ENCODE measurements at regions not wholly inside any gene's neighbourhood (a gene's known extent, or its start where the extent isn't known, plus 50 kb on each side); places are given as distances from the start of the nearest gene placed in this dataset.

DNA sequence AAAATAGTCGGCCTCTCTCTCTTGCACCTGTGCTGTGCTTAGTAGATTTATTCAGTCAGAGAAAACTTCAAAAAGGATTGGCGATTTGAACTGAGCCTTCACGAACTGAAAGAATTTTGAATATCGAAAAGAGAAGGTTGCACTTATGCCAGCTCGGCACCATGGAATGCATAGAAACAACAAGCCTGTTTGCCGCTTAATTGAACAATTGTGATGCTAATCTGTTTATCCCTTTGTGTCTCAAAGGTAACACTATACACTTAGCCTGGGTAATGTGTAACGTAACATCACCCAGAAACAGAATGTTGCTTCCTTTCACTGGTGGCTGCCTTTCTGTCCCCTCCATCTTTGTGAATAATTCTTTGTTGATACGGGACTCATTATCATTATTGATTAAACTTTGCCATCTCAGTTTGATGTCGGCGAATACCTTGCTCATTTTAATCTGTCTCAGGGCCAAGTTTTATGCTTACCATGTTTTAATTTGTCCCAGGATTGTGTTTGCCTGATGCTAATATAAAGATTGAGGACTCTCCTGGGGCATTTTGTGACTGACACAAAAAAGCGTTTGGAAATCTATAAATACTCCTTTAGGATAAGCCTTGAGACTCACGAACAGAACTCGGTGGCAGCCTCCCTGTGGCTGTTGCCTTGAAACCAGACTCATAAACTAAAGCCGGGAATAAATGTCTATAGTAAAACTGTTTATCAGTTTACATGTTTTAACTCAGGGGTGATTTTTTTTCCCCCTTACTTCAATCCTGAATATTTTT lies 400.5 kb downstream of the RAPGEF2 start:
- H3K27ac ChIP-seq, result no peak overlapping the region
- no peaks in the 10 kb centered on the region for H3K36me3 ChIP-seq
- ATAC-seq (no peak), DNase-seq (no peak)
- intact Hi-C loops (cut with DNase I), result loop anchor here in 1 of 10 donors (5.0 kb wide), 1 partner anchor 229 kb away; no protein-coding TSS in a partner anchor
- peaks cover 0 to 51% (median 28%) of the 10 kb centered on the region in 7 donors for H3K27me3 ChIP-seq
- WGBS, 2 donors, result 55 to 62% methylated on average over 14 of the region's 14 CpGs
- H3K4me3 ChIP-seq, result no peak overlapping the region
- TF ChIP-seq, protein P1, sequence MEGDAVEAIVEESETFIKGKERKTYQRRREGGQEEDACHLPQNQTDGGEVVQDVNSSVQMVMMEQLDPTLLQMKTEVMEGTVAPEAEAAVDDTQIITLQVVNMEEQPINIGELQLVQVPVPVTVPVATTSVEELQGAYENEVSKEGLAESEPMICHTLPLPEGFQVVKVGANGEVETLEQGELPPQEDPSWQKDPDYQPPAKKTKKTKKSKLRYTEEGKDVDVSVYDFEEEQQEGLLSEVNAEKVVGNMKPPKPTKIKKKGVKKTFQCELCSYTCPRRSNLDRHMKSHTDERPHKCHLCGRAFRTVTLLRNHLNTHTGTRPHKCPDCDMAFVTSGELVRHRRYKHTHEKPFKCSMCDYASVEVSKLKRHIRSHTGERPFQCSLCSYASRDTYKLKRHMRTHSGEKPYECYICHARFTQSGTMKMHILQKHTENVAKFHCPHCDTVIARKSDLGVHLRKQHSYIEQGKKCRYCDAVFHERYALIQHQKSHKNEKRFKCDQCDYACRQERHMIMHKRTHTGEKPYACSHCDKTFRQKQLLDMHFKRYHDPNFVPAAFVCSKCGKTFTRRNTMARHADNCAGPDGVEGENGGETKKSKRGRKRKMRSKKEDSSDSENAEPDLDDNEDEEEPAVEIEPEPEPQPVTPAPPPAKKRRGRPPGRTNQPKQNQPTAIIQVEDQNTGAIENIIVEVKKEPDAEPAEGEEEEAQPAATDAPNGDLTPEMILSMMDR (IDR thresholded peaks at IDR 0.05), result no peak
- no peaks in the 10 kb centered on the region for H3K9me3 ChIP-seq
- peaks cover 0 to 4% (median 0%) of the 10 kb centered on the region in 9 donors for H3K4me1 ChIP-seq

DNA sequence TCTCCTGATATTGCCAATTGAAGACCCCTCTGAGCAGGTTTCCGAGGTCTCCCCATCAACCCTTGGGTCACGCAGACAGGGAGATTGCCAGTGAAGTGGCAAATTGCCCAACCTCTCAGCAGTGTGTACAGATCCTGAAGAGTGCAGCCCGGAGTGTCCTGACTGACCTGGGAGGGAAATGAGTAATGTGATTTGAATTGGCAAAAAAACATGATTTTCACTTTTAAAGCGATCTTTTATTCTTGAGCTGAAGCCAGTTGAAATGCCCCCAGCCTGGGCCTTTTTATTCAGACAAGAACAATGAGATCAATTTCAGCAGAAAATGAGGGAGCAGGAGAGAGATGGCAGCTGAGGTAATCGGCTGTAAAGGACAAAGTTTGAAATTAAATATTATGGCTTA lies 401.8 kb downstream of the RAPGEF2 start:
- ATAC-seq, result no peak
- peaks cover 0 to 4% (median 0%) of the 10 kb centered on the region in 9 donors for H3K4me1 ChIP-seq
- intact Hi-C loops (cut with DNase I), result loop anchor here in 1 of 10 donors (5.0 kb wide), 1 partner anchor 228 kb away; no protein-coding TSS in a partner anchor
- H3K36me3 ChIP-seq, result no peaks in the 10 kb centered on the region
- no peak overlapping the region for H3K27ac ChIP-seq
- no peak for DNase-seq
- 28 to 44% methylated on average over 5 of the region's 5 CpGs for WGBS, 2 donors
- no peaks in the 10 kb centered on the region for H3K9me3 ChIP-seq
- peaks cover 0 to 51% (median 28%) of the 10 kb centered on the region in 7 donors for H3K27me3 ChIP-seq
- no peak overlapping the region for H3K4me3 ChIP-seq
- TF ChIP-seq, protein P1 (IDR thresholded peaks at IDR 0.05), result no peak

DNA sequence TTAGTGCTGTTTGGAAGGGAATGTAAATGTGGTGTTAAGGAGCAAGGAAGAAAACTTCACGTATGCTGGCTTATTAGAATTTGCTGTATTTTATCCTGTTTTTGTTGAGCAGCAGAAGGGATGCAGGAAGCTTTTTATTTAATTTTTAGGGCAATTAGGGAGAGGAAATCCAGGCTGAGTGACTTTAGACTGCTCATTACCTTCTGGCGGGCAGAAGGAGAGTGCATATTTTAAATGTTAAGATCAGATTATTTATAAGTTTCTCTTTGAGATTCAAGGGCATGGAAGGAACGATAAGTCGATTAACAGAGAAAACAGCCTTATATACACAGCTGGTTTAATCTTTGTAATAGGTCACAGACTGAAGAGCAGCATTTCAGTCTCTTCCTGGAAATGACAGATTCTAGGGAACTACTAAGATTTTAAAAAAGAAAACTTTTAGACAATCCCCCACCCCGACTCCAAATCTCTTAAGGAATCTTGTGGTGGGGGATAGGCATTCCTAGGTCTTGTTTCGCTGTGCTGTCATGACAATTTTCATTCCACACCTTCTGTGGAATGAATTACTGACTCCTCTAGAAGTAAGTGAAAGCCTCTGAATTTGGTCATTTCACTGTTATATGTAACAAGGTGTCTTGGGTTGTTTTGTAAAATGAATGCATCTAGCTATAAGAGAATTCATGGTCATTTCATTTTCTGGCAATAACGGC lies 402.5 kb downstream of the RAPGEF2 start:
- Histone ChIP-seq H3K27me3 (peaks cover 0 to 51% (median 28%) of the 10 kb centered on the region in 7 donors), H3K9me3 (no peaks in the 10 kb centered on the region), H3K4me3 (no peak overlapping the region), H3K4me1 (peaks cover 0 to 4% (median 0%) of the 10 kb centered on the region in 9 donors), H3K27ac (no peak overlapping the region), H3K36me3 (no peaks in the 10 kb centered on the region)
- DNase-seq, result no peak
- intact Hi-C loops (cut with DNase I), result no loop called here
- TF ChIP-seq, protein P1 (IDR thresholded peaks at IDR 0.05), result no peak
- WGBS, 2 donors, result 57 to 58% methylated on average over 7 of the region's 7 CpGs
- ATAC-seq, result no peak

DNA sequence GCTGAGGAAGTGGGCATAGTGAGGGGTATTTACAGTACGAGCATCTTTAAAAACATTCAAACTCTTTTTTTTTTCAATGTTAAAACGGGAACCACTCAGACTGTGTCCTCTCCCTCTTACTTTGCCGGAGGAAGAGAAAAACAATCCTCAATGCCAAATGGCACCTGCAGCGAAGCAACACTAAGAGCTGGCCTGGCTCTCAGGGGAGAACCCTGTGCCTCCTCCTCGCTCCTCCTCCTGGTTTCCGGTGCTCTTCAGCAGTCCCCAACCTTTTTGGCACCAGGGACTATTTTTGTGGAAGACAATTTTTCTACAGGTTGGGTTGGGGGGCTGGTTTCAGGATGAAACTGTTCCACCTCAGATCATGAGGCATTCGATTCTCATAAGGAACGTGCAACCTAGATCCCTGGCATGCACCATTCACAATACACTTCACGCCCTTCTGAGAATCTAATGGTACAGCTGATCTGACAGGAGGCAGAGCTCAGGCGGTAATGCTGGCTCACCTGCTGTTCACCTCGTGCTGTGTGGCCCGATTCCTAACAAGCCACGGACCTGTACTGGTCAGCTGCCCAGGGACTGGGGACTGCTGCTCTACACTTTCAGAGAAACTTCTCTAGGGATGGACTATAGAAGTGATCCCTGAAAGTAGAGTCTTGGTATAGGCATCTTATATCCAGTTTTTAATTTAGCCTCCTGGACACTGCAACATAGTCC lies 404.1 kb downstream of the RAPGEF2 start:
- WGBS, 2 donors, result 80 to 85% methylated on average over 13 of the region's 13 CpGs
- intact Hi-C loops (cut with DNase I), result no loop called here

More for the DNA sequence above, 404.1 kb downstream of the RAPGEF2 start:
- Histone ChIP-seq H3K27ac (no peak overlapping the region), H3K36me3 (no peaks in the 10 kb centered on the region), H3K27me3 (peaks cover 0 to 51% (median 28%) of the 10 kb centered on the region in 7 donors), H3K4me3 (no peak overlapping the region), H3K4me1 (peaks cover 0 to 4% (median 0%) of the 10 kb centered on the region in 9 donors), H3K9me3 (no peaks in the 10 kb centered on the region)
- ATAC-seq, result no peak
- TF ChIP-seq, protein P1 (IDR thresholded peaks at IDR 0.05), result no peak
- no peak for DNase-seq
